ENCODE measurements at regions not wholly inside any gene's neighbourhood (a gene's known extent, or its start where the extent isn't known, plus 50 kb on each side); places are given as distances from the start of the nearest gene placed in this dataset.

DNA sequence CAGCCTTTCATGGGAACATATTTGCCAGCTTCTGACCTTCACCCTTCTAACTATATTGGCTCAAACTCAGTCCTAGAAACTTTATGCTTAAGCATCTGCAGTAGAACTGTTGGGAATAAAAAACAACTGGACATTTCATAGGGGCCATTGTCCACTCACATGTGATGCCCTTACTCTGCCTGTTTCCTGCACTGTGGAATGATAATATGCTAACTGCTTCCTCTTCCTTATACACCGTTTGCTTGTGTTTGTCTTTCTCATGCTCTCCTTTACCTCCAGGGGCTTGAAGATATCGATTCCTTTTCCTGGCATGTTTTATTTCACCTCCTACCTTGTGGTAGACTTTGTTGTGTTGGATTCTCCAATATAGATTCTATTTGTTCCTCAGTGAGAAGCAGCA, 333.0 kb upstream of the DDI1 start:
- Mint-ChIP-seq H3K4me1 (ENCODE audit: low read depth) (no peaks in the 10 kb centered on the region), H3K36me3 (ENCODE audit: insufficient read depth) (no peaks in the 10 kb centered on the region), H3K27me3 (no peaks in the 10 kb centered on the region), H3K9me3 (ENCODE audit: low read depth) (peaks cover 1% of the 10 kb centered on the region), H3K4me3 (ENCODE audit: low read depth) (no peak overlapping the region), H3K27ac (no peak overlapping the region)
- no peak for DNase-seq (ENCODE audit: low spot score, unreplicated experiment)
- no peak for TF ChIP-seq CTCF (IDR thresholded peaks at IDR 0.05; ENCODE audit: unreplicated experiment)

- Mint-ChIP-seq H3K9me3 (ENCODE audit: low read depth) (peaks cover 3% of the 10 kb centered on the region), H3K4me3 (ENCODE audit: low read depth) (no peak overlapping the region), H3K27ac (no peak overlapping the region), H3K27me3 (no peaks in the 10 kb centered on the region), H3K36me3 (ENCODE audit: insufficient read depth) (no peaks in the 10 kb centered on the region), H3K4me1 (ENCODE audit: low read depth) (no peaks in the 10 kb centered on the region)
- TF ChIP-seq CTCF (IDR thresholded peaks at IDR 0.05; ENCODE audit: unreplicated experiment) = no peak
- DNase-seq (ENCODE audit: low spot score, unreplicated experiment) = no peak
Observed at GRCh38 chr11:103703954-103704353, 332.5 kb upstream of the DDI1 start.

DNA sequence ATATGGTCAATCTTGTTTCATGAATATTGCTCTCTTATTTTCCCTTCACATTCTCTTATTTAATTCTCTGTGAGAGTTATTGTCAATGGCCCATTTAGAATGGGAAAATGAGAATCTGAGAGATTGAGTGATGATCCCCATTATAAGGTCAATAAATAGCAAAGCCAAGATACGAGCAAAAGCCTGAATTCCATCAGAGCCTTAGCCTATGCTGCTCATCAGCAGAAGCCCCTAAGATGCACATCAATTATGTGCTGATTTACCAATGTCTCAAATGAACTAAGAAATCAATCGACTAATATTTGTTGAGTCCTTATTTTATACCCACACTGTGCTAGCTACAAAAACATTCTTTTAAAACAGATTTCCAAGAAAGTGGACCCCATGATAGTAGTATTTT, 330.8 kb upstream of the DDI1 start:
- no peaks in the 10 kb centered on the region for H3K27me3 Mint-ChIP-seq
- H3K36me3 Mint-ChIP-seq (ENCODE audit: insufficient read depth) = no peaks in the 10 kb centered on the region
- no peak overlapping the region for H3K27ac Mint-ChIP-seq
- no peak for TF ChIP-seq CTCF (IDR thresholded peaks at IDR 0.05; ENCODE audit: unreplicated experiment)
- no peak overlapping the region for H3K4me3 Mint-ChIP-seq (ENCODE audit: low read depth)
- peaks cover 7% of the 10 kb centered on the region for H3K9me3 Mint-ChIP-seq (ENCODE audit: low read depth)
- H3K4me1 Mint-ChIP-seq (ENCODE audit: low read depth) = no peaks in the 10 kb centered on the region
- DNase-seq (ENCODE audit: low spot score, unreplicated experiment) = no peak

DNA sequence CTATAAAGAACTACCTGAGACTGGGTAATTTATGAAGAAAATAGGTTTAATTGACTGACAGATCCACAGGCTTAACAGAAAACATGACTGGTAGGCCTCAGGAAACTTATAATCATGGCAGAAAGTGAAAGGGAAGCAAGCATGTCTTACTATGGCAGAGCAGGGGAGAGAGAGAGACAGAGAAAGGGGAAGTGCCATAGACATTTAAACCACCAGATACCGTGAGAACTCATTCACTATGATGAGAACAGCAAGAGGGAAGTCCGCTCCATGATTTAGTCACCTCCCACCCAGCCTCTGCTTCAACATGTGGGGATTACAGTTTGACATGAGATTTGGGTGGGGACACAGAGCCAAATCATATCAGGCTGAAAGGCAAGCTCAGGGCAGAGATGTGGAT, 327.1 kb upstream of the DDI1 start:
- H3K27ac Mint-ChIP-seq = no peak overlapping the region
- no peak overlapping the region for H3K4me3 Mint-ChIP-seq (ENCODE audit: low read depth)

GRCh38 chr11:103714246-103714645, 322.2 kb upstream of the DDI1 start:
- H3K9me3 Mint-ChIP-seq (ENCODE audit: low read depth) = peaks cover 8% of the 10 kb centered on the region

More for the DNA sequence above, 327.1 kb upstream of the DDI1 start:
- Mint-ChIP-seq H3K27me3 (no peaks in the 10 kb centered on the region), H3K36me3 (ENCODE audit: insufficient read depth) (no peaks in the 10 kb centered on the region), H3K9me3 (ENCODE audit: low read depth) (peaks cover 7% of the 10 kb centered on the region), H3K4me1 (ENCODE audit: low read depth) (no peaks in the 10 kb centered on the region)
- DNase-seq (ENCODE audit: low spot score, unreplicated experiment) = no peak
- no peak for TF ChIP-seq CTCF (IDR thresholded peaks at IDR 0.05; ENCODE audit: unreplicated experiment)

More at GRCh38 chr11:103714246-103714645, 322.2 kb upstream of the DDI1 start:
- DNase-seq (ENCODE audit: low spot score, unreplicated experiment) = no peak
- Mint-ChIP-seq H3K4me1 (ENCODE audit: low read depth) (no peaks in the 10 kb centered on the region), H3K36me3 (ENCODE audit: insufficient read depth) (no peaks in the 10 kb centered on the region), H3K27me3 (no peaks in the 10 kb centered on the region), H3K4me3 (ENCODE audit: low read depth) (no peak overlapping the region), H3K27ac (no peak overlapping the region)
- TF ChIP-seq CTCF (IDR thresholded peaks at IDR 0.05; ENCODE audit: unreplicated experiment) = no peak
